ENCODE measurements at regions not wholly inside any gene's neighbourhood (a gene's known extent, or its start where the extent isn't known, plus 50 kb on each side); places are given as distances from the start of the nearest gene placed in this dataset.

DNA sequence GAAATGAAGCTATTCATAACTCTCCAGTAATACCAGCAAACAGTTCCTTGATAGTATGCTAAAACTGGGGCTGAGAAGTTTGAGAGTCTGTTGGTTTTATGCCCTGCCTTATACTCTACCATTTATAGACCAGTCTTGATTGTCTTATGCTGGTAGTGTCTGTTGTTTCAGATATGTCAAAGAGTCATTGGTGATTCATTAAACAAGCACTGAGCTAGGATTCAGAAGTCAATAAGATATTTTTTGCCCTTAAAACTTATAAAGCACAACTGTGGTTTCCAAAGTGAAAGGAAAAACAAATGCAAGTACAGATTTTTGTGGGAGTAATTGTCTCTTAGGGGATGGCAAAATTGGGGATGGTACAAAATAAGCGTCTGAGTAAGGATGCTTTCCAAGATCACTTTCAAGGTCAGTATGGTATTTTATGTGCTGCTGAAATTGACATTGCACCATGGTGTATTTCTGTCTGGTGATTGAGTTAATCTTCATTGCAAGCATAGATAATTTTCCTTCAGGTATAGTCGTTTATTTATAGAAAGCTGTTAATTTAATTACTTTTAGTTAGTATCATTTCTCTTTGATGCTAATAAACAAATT is 289.5 kb upstream of the E2F7 start:
- Histone ChIP-seq H3K14ac (ENCODE audit: insufficient read depth, low read length) (no peak overlapping the region), H3K9ac (ENCODE audit: extremely low read depth, insufficient read length, low read length) (no peak overlapping the region), H4K91ac (ENCODE audit: insufficient read length, low read depth, low read length) (no peak overlapping the region), H2BK5ac (ENCODE audit: insufficient read length, low read length) (no peak overlapping the region), H4K8ac (replicated peaks; ENCODE audit: insufficient read length, low read depth, low read length) (no peak overlapping the region), H4K5ac (ENCODE audit: insufficient read length, low read depth, low read length) (no peak overlapping the region), H2BK20ac (ENCODE audit: low read depth, low read length, poor library complexity, severe bottlenecking) (no peak overlapping the region), H3K4ac (ENCODE audit: low read depth, low read length) (no peak overlapping the region), H3K27ac (ENCODE audit: insufficient read length, low read depth, low read length) (no peak overlapping the region), H2AFZ (ENCODE audit: low read length) (no peak overlapping the region), H3K23me2 (ENCODE audit: insufficient read length, low read depth, low read length, poor library complexity, severe bottlenecking) (no peaks in the 10 kb centered on the region), H3K79me1 (ENCODE audit: insufficient read depth, low read depth, low read length, poor library complexity, severe bottlenecking) (no peaks in the 10 kb centered on the region), H2BK120ac (ENCODE audit: low read depth, low read length, poor library complexity, severe bottlenecking) (no peak overlapping the region), H3K79me2 (ENCODE audit: insufficient read depth, low read length) (no peaks in the 10 kb centered on the region), H3K18ac (ENCODE audit: insufficient read length, low read depth, low read length) (no peak overlapping the region), H2AK5ac (ENCODE audit: insufficient read length, low read length) (no peak overlapping the region), H3K4me2 (ENCODE audit: insufficient read depth, insufficient read length, low read length) (no peak overlapping the region), H3K56ac (ENCODE audit: insufficient read length, low read depth, low read length) (no peak overlapping the region), H3K4me1 (ENCODE audit: insufficient read depth, low read length) (no peaks in the 10 kb centered on the region; the same call in 1 of the 2 replicates), H3K23ac (ENCODE audit: insufficient read length, low read depth, low read length) (no peak overlapping the region), H2BK15ac (ENCODE audit: low read depth, low read length) (no peak overlapping the region), H2BK12ac (ENCODE audit: insufficient read length, low read depth, low read length) (no peak overlapping the region), H3K9me3 (ENCODE audit: control insufficient read depth, low read depth, low read length) (no peaks in the 10 kb centered on the region), H3K27me3 (ENCODE audit: insufficient read depth, low read length) (no peaks in the 10 kb centered on the region), H4K20me1 (ENCODE audit: control insufficient read depth, insufficient read depth, insufficient read length) (no peaks in the 10 kb centered on the region), H3T11ph (ENCODE audit: low read length) (no peak overlapping the region)
- DNase-seq = no peak
- no CpG with 5 or more reads among the region's 2 CpGs for WGBS (ENCODE audit: extremely low coverage, insufficient read length, low lambda C conversion rate)
- no peak overlapping the region for H3K27ac Mint-ChIP-seq
- no peaks in the 10 kb centered on the region for H3K9me3 Mint-ChIP-seq
- H3K4me3 Mint-ChIP-seq = no peak overlapping the region
- TF ChIP-seq CTCF (conservative IDR thresholded peaks at IDR 0.05) = no peak
- no peaks in the 10 kb centered on the region for H3K36me3 Mint-ChIP-seq (ENCODE audit: insufficient read depth in 1 of 3, low read depth in 3 of 3)
- H3K4me1 Mint-ChIP-seq = peaks cover 0 to under 1% of the 10 kb centered on the region in 2 experiments; a peak in 2 of 4 replicates
- no peaks in the 10 kb centered on the region for H3K27me3 Mint-ChIP-seq (ENCODE audit: low read depth)
